ENCODE measurements at regions not wholly inside any gene's neighbourhood (a gene's known extent, or its start where the extent isn't known, plus 50 kb on each side); places are given as distances from the start of the nearest gene placed in this dataset.

GRCh38 chr4:37138019-37138653, 106.4 kb upstream of the NWD2 start:
- TF ChIP-seq, protein P1, sequence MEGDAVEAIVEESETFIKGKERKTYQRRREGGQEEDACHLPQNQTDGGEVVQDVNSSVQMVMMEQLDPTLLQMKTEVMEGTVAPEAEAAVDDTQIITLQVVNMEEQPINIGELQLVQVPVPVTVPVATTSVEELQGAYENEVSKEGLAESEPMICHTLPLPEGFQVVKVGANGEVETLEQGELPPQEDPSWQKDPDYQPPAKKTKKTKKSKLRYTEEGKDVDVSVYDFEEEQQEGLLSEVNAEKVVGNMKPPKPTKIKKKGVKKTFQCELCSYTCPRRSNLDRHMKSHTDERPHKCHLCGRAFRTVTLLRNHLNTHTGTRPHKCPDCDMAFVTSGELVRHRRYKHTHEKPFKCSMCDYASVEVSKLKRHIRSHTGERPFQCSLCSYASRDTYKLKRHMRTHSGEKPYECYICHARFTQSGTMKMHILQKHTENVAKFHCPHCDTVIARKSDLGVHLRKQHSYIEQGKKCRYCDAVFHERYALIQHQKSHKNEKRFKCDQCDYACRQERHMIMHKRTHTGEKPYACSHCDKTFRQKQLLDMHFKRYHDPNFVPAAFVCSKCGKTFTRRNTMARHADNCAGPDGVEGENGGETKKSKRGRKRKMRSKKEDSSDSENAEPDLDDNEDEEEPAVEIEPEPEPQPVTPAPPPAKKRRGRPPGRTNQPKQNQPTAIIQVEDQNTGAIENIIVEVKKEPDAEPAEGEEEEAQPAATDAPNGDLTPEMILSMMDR (IDR thresholded peaks at IDR 0.05): no peak
- TF ChIP-seq EZH2 (IDR thresholded peaks at IDR 0.05; ENCODE audit: borderline replicate concordance, insufficient read depth, low read depth, low read length, poor library complexity, severe bottlenecking): no peak

Data from B cell (primary cell).